A549 (cell line): ENCODE measurements at regions not wholly inside any gene's neighbourhood (a gene's known extent, or its start where the extent isn't known, plus 50 kb on each side); places are given as distances from the start of the nearest gene placed in this dataset.
"Not testable (repeated sequence)": the region's sequence is repeated elsewhere in the genome, so short reads cannot be mapped to it uniquely, and the experiment has no call there.

ENCODE experiments used
- ATAC-seq, 2 experiments: fragments of 200-7000 bp in 1 of 2; fragments of >200 bp in 1 of 2; cut with Nextera tagmentation in 1 of 2; cut with Tn5 transposase in 1 of 2; 3 replicates each; pipeline versions ENCODE4 v1.8.0 to v1.9.1; 2018 to 2020; ENCODE audit warnings: mild to moderate bottlenecking in 1 of 2, moderate library complexity in 1 of 2
- CTCF ChIA-PET: fragments of 300-600 bp; sonication (Branson Sonifier 250); formaldehyde crosslinking; extraction: SDS; loops from one replicate; lab custom pipeline; 2021; ENCODE audit warnings: antibody characterized with exemption, inconsistent platforms; lab: Yijun Ruan, JAX
- POLR2A ChIA-PET: fragments of 350-600 bp; formaldehyde crosslinking; extraction: SDS; loops from one replicate; lab custom pipeline; 2021; ENCODE audit warnings: antibody characterized with exemption, inconsistent platforms; lab: Yijun Ruan, JAX
- DNase-seq, 2 experiments: peaks; one replicate each; pipeline versions ENCODE4 v3.0.0 to v3.0.0-alpha.2; 2011 to 2016; ENCODE audit warnings: low read depth in 1 of 2, low spot score in 1 of 2
- FAIRE-seq: peaks from 2 replicates; lab custom pipeline; 2011; peaks lifted over from hg19 to GRCh38; lab: Jason Lieb, UNC
- H3K27ac ChIP-seq, 2 experiments: fragments of >200 bp; sonication (Bioruptor Twin); formaldehyde crosslinking; 3 replicates each; pipeline ENCODE4 v1.5.1; 2016 to 2017
- H3K4me1 ChIP-seq: fragments of >200 bp; sonication (Bioruptor Twin); formaldehyde crosslinking; 3 replicates; pipeline ENCODE4 v1.6.1; 2016
- H3K4me2 ChIP-seq: fragments of >200 bp; sonication (Bioruptor Twin); formaldehyde crosslinking; 3 replicates; pipeline ENCODE4 v1.6.1; 2016
- H3K4me3 ChIP-seq: fragments of >200 bp; sonication (Bioruptor Twin); formaldehyde crosslinking; 3 replicates; pipeline ENCODE4 v1.5.1; 2016
- H3K9me3 ChIP-seq: fragments of >200 bp; sonication (Bioruptor Twin); formaldehyde crosslinking; 3 replicates; pipeline ENCODE4 v1.6.1; 2016
- BCL3 ChIP-seq: fragments of >200 bp; sonication (Bioruptor Twin); formaldehyde crosslinking; IDR thresholded peaks from 3 replicates; pipeline ENCODE4 v1.6.1; 2016
- CBX2 ChIP-seq: fragments of 200-600 bp; sonication (generic); IDR thresholded peaks from 2 replicates; pipeline ENCODE4 v1.6.1; 2016; ENCODE audit warnings: low read depth, mild to moderate bottlenecking, borderline replicate concordance
- FOSB ChIP-seq: fragments of 250-450 bp; sonication (Bioruptor Pico); IDR thresholded peaks from 2 replicates; pipeline ENCODE4 v1.5.0; 2020; ENCODE audit warnings: mild to moderate bottlenecking, moderate library complexity
- HDAC2 ChIP-seq: fragments of 200-600 bp; sonication (generic); IDR thresholded peaks from 2 replicates; pipeline ENCODE4 v1.6.1; 2016
- HEYL ChIP-seq: fragments of 250-450 bp; sonication (Bioruptor Pico); IDR thresholded peaks from 2 replicates; pipeline ENCODE4 v1.8.0; 2021; ENCODE audit warnings: mild to moderate bottlenecking, moderate library complexity
- HOXB5 ChIP-seq: fragments of 250-450 bp; sonication (Bioruptor Pico); IDR thresholded peaks from 2 replicates; pipeline ENCODE4 v1.5.0; 2020; ENCODE audit warnings: mild to moderate bottlenecking, moderate library complexity
- KDM5A ChIP-seq: fragments of 200-600 bp; sonication (generic); IDR thresholded peaks from 2 replicates; pipeline ENCODE4 v1.6.1; 2016; ENCODE audit warnings: antibody characterized with exemption, mild to moderate bottlenecking
- PBX3 ChIP-seq: IDR thresholded peaks from 2 replicates; pipeline ENCODE4 v1.6.1; 2012
- PHF8 ChIP-seq: fragments of 200-600 bp; sonication (generic); IDR thresholded peaks from 2 replicates; pipeline ENCODE4 v1.6.1; 2016; ENCODE audit warnings: low read depth, mild to moderate bottlenecking, antibody characterized with exemption, moderate library complexity, borderline replicate concordance
- POLR2A ChIP-seq: IDR thresholded peaks from 2 replicates; pipeline ENCODE4 v1.6.1; 2012; ENCODE audit warnings: mild to moderate bottlenecking, low read length
- RAD21 ChIP-seq, 2 experiments: fragments of >200 bp in 1 of 2; sonication (Bioruptor Twin) in 1 of 2; formaldehyde crosslinking in 1 of 2; IDR thresholded peaks in 1 of 2; conservative IDR thresholded peaks in 1 of 2; 2 replicates in 1 of 2; 3 replicates in 1 of 2; pipeline ENCODE4 v1.6.1; 2012 to 2018; ENCODE audit warnings: inconsistent platforms in 1 of 2
- RCOR1 ChIP-seq: fragments of 150-350 bp; IDR thresholded peaks from 2 replicates; pipeline ENCODE4 v1.6.1; 2014; ENCODE audit warnings: antibody characterized with exemption, low read length, low read depth
- RNF2 ChIP-seq: fragments of 200-600 bp; sonication (generic); IDR thresholded peaks from 2 replicates; pipeline ENCODE4 v1.6.1; 2016; ENCODE audit warnings: low read depth, mild to moderate bottlenecking, antibody characterized with exemption, moderate library complexity, borderline replicate concordance
- SREBF2 ChIP-seq: fragments of 450-650 bp; IDR thresholded peaks from 2 replicates; pipeline ENCODE4 v1.6.1; 2014; ENCODE audit warnings: mild to moderate bottlenecking, moderate library complexity
- TFCP2L1 ChIP-seq: fragments of 250-450 bp; sonication (Bioruptor Pico); IDR thresholded peaks from 2 replicates; pipeline ENCODE4 v1.5.0; 2021; ENCODE audit warnings: mild to moderate bottlenecking
- USF2 ChIP-seq: fragments of 450-650 bp; IDR thresholded peaks from 2 replicates; pipeline ENCODE4 v1.6.1; 2014; ENCODE audit warnings: antibody characterized with exemption
- whole genome bisulfite sequencing: methylation state at CpG from one replicate; pipeline ENCODE4 v1.1.6; 2017; ENCODE audit errors: missing lambda C conversion rate; 5-methylcytosine and 5-hydroxymethylcytosine counted together

GRCh38 chr12:37546206-37546605 is 770.4 kb upstream of the ALG10B start:
- no peak for ATAC-seq
- ChIA-PET POLR2A (no interaction called here), CTCF (no interaction called here)
- H3K9me3 ChIP-seq = no peaks in the 10 kb centered on the region; the same call in 2 of the 3 replicates
- no peak for TF ChIP-seq KDM5A
- TF ChIP-seq FOSB = no peak
- no peak for TF ChIP-seq RAD21 (conservative IDR thresholded peaks at IDR 0.05 in 1 of 2, IDR thresholded peaks at IDR 0.05 in 1 of 2)
- no peak for TF ChIP-seq SREBF2
- no peak for TF ChIP-seq POLR2A
- no peak for TF ChIP-seq BCL3
- TF ChIP-seq TFCP2L1 (CRISPR knock-in tag) = no peak
- H3K4me1 ChIP-seq = no peaks in the 10 kb centered on the region
- no peak for FAIRE-seq
- no peak overlapping the region for H3K4me2 ChIP-seq
- WGBS = 48% methylated on average over 10 of the region's 10 CpGs
- no peak overlapping the region for H3K4me3 ChIP-seq
- DNase-seq = no peak
- no peak overlapping the region for H3K27ac ChIP-seq

- ChIA-PET CTCF (no interaction called here), POLR2A (no interaction called here)
- H3K4me3 ChIP-seq = no peak overlapping the region
- no peaks in the 10 kb centered on the region for H3K4me1 ChIP-seq
- no peak for ATAC-seq
- 43% methylated on average over 19 of the region's 20 CpGs for WGBS
- no peak for FAIRE-seq
- TF ChIP-seq RCOR1 = no peak
- no peak for TF ChIP-seq PHF8
- no peak for TF ChIP-seq CBX2
- no peak for TF ChIP-seq POLR2A
- TF ChIP-seq FOSB = no peak
- TF ChIP-seq PBX3 = no peak
- no peak for TF ChIP-seq HDAC2
- TF ChIP-seq USF2 = no peak
- TF ChIP-seq HEYL (CRISPR knock-in tag) = no peak
- no peak for DNase-seq
- no peak overlapping the region for H3K27ac ChIP-seq
- H3K9me3 ChIP-seq = no peaks in the 10 kb centered on the region; the same call in 2 of the 3 replicates
- no peak overlapping the region for H3K4me2 ChIP-seq
These were observed 769.6 kb upstream of the ALG10B start for GRCh38 chr12:37546901-37547475.

GRCh38 chr12:37547611-37548010 is 769.0 kb upstream of the ALG10B start:
- H3K4me2 ChIP-seq = no peak overlapping the region
- TF ChIP-seq RCOR1 = no peak
- 66% methylated on average over 21 of the region's 25 CpGs for WGBS
- CTCF ChIA-PET = no interaction called here
- no peak for DNase-seq
- ATAC-seq = no peak
- H3K27ac ChIP-seq = no peak overlapping the region
- POLR2A ChIA-PET = no interaction called here
- no peak overlapping the region for H3K4me3 ChIP-seq
- no peaks in the 10 kb centered on the region for H3K4me1 ChIP-seq
- no peak for FAIRE-seq
- no peaks in the 10 kb centered on the region; the same call in 2 of the 3 replicates for H3K9me3 ChIP-seq

GRCh38 chr12:37548266-37548805 is 768.2 kb upstream of the ALG10B start:
- POLR2A ChIA-PET = no interaction called here
- Histone ChIP-seq H3K9me3 (no peaks in the 10 kb centered on the region; the same call in 2 of the 3 replicates), H3K4me1 (no peaks in the 10 kb centered on the region), H3K4me3 (no peak overlapping the region), H3K4me2 (no peak overlapping the region), H3K27ac (no peak overlapping the region)
- no peak for TF ChIP-seq BCL3
- no peak for TF ChIP-seq HOXB5
- no peak for TF ChIP-seq RNF2
- ATAC-seq (no peak), DNase-seq (no peak), FAIRE-seq (no peak)
- CTCF ChIA-PET = no interaction called here
- WGBS = 65% methylated on average over 22 of the region's 25 CpGs

GRCh38 chr12:37556957-37557356 is 759.6 kb upstream of the ALG10B start:
- ATAC-seq, POLR2A ChIA-PET, H3K4me1 ChIP-seq, H3K4me3 ChIP-seq, H3K9me3 ChIP-seq, CTCF ChIA-PET, FAIRE-seq, H3K27ac ChIP-seq, DNase-seq, H3K4me2 ChIP-seq: not testable (repeated sequence)
- WGBS = 49% methylated on average over 4 of the region's 4 CpGs
